ENCODE measurements at regions not wholly inside any gene's neighbourhood (a gene's known extent, or its start where the extent isn't known, plus 50 kb on each side); places are given as distances from the start of the nearest gene placed in this dataset.

DNA sequence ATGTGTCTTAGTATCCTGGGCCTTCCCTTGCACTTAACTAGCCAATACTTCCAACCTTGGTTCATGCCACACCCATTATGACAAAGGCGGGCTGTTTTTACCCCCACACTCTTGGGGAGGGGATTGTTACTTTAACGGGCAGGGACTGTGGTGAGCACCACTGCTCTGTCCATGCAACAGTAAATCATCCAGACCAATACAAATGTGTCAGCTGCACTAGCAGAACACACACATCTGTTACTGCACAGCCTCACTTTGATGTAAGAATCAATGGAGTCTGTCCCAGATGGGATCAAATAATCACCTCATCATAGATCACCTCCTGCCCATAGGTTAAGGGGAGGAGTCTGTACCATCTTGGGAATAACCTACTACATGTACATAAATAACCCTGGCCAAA lies 58.1 kb downstream of the NPAP1 start:
- TF ChIP-seq, protein P1, sequence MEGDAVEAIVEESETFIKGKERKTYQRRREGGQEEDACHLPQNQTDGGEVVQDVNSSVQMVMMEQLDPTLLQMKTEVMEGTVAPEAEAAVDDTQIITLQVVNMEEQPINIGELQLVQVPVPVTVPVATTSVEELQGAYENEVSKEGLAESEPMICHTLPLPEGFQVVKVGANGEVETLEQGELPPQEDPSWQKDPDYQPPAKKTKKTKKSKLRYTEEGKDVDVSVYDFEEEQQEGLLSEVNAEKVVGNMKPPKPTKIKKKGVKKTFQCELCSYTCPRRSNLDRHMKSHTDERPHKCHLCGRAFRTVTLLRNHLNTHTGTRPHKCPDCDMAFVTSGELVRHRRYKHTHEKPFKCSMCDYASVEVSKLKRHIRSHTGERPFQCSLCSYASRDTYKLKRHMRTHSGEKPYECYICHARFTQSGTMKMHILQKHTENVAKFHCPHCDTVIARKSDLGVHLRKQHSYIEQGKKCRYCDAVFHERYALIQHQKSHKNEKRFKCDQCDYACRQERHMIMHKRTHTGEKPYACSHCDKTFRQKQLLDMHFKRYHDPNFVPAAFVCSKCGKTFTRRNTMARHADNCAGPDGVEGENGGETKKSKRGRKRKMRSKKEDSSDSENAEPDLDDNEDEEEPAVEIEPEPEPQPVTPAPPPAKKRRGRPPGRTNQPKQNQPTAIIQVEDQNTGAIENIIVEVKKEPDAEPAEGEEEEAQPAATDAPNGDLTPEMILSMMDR (IDR thresholded peaks at IDR 0.05; ENCODE audit: extremely low read depth, insufficient read depth, missing control alignments), result no peak
- in situ Hi-C loops (cut with MboI; ENCODE audit: low pct_unique_long_range_greater_than_20kb, low sequenced_read_pairs, unreplicated experiment), result no loop called here
- no peak for DNase-seq (ENCODE audit: low spot score)

DNA sequence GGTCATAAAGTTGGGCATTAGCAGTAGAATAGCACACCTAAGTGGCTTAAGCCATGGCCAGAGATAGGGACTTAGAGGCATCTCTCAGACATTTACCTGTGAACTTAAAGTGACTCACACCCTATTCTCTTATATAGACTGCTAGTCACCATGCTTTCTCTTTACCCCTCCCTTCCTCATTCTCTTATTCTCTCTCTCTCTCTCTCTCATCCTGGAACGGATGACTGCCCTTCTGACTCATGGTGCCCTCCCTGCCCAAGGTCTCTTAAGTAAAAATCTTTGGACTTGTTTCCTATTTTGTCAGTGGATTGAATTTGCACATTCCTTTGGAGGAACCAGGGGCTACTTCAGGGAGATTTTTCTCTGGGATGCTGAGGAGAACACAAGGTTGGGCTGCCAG lies 58.8 kb downstream of the NPAP1 start:
- DNase-seq (ENCODE audit: low spot score), result no peak
- TF ChIP-seq, protein P1 (IDR thresholded peaks at IDR 0.05; ENCODE audit: extremely low read depth, insufficient read depth, missing control alignments), result no peak
- in situ Hi-C loops (cut with MboI; ENCODE audit: low pct_unique_long_range_greater_than_20kb, low sequenced_read_pairs, unreplicated experiment), result no loop called here

DNA sequence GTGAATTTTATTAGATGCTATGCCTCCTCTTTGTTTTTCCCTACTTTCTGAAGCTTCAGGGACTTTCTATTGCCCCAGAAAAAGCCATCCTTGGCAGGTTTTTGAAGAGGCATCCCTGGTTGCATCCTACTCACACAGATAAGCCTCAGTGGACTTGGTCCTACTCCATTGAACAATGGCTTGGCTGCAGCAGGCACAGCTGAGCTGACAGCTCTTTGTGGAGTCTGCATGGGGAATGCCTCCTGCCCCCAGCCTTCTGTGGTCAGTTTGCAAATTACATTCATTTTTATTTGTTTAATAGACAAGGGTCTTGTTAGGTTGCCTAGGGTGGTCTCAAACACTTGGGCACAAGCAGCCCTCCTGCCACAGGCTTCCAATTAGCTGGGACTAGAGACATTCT lies 69.7 kb downstream of the NPAP1 start:
- in situ Hi-C loops (cut with MboI; ENCODE audit: low pct_unique_long_range_greater_than_20kb, low sequenced_read_pairs, unreplicated experiment), result no loop called here
- DNase-seq (ENCODE audit: low spot score), result no peak
- TF ChIP-seq, protein P1 (IDR thresholded peaks at IDR 0.05; ENCODE audit: extremely low read depth, insufficient read depth, missing control alignments), result no peak

DNA sequence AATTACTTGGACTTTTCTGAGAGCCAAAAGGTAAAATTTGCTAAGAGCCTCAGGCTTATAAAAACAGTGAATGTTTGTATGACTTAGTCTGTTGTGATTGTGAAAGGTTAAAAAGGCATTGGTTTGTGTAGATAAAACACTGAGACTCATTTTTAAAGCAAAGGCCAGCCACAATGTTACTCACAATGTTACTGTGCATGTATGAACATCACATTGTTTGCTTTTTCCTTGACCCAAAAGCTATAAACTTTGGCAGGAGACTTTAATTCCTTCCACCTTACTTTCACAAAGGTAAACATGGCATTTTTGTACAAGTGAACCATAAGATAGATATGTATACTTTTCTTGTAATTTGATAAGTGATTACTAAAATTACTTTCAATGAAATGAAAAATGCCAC lies 70.5 kb downstream of the NPAP1 start:
- no peak for DNase-seq (ENCODE audit: low spot score)
- in situ Hi-C loops (cut with MboI; ENCODE audit: low pct_unique_long_range_greater_than_20kb, low sequenced_read_pairs, unreplicated experiment), result no loop called here
- TF ChIP-seq, protein P1 (IDR thresholded peaks at IDR 0.05; ENCODE audit: extremely low read depth, insufficient read depth, missing control alignments), result no peak

DNA sequence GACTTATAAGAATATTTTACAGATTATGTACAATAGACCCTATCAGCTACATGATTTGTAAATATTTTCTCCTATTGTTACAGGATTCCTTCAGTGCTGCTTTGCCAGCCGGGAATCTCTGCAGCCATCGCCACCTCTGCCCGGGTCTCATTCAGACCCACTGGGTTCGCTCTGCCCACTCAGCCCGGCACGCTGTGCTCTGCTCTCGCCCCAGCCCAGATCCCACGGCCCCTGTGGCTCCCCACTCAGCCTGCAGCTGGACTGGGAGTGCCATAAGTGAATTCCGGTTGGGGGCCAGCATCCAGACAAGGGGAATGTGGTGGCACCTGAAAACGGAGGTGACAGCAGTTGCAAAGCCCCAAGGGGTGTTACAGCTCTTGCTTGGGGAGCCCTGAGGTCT lies 71.8 kb downstream of the NPAP1 start:
- no peak for DNase-seq (ENCODE audit: low spot score)
- in situ Hi-C loops (cut with MboI; ENCODE audit: low pct_unique_long_range_greater_than_20kb, low sequenced_read_pairs, unreplicated experiment), result no loop called here
- TF ChIP-seq, protein P1 (IDR thresholded peaks at IDR 0.05; ENCODE audit: extremely low read depth, insufficient read depth, missing control alignments), result no peak

DNA sequence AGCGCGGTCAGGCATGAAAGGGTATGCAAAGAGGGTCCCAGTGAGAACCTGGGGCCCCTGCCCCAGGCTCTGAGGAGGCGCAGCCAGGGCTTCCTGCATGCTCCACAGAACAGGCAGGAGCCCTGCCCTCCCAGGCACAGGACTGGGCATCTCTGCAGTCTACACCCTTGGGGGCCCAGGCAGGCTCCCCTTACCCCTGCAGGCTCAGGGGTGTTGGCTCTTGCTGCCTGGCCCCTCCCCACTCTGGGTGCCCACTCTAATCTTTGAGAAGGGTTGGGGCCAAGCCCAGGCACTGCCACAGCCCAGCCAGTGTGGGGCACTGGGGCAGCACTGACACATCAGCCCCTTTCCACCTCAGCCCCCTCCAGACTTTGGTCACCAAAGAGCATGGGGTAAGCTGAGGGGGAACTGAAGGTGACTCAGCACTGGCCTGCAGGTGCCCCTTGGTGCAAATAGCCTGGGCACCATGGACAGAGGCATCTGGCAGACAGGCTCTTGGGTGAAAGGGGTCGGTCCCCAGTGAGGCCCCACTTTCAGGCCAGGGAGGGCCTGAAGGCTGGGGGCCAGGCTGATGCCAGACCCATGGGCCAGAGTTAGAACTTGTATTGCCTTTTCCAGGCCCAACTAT lies 73.4 kb downstream of the NPAP1 start:
- in situ Hi-C loops (cut with MboI; ENCODE audit: low pct_unique_long_range_greater_than_20kb, low sequenced_read_pairs, unreplicated experiment), result no loop called here
- DNase-seq (ENCODE audit: low spot score), result no peak
- TF ChIP-seq, protein P1 (IDR thresholded peaks at IDR 0.05; ENCODE audit: extremely low read depth, insufficient read depth, missing control alignments), result no peak

All from GM13977 (cell line).